HepG2 (cell line): ENCODE measurements at regions not wholly inside any gene's neighbourhood (a gene's known extent, or its start where the extent isn't known, plus 50 kb on each side); places are given as distances from the start of the nearest gene placed in this dataset.
"Not testable (repeated sequence)": the region's sequence is repeated elsewhere in the genome, so short reads cannot be mapped to it uniquely, and the experiment has no call there.

ENCODE experiments used
- ATAC-seq: fragments of 200-7000 bp; cut with Tn5 transposase; 3 replicates; pipeline ENCODE4 v1.9.1; 2020; ENCODE audit warnings: mild to moderate bottlenecking, moderate library complexity
- BruUV-seq: library from RNA; stranded (reverse); fragments of 400-500 nt; replicated peaks from 2 replicates; lab custom pipeline; 2021; lab: Mats Ljungman, UMichigan
- CTCF ChIA-PET: fragments of 300-600 bp; formaldehyde crosslinking; extraction: SDS; loops from one replicate; lab custom pipeline; 2021; ENCODE audit warnings: low total read pairs, inconsistent platforms, low intra/inter-chr PET ratio; lab: Yijun Ruan, JAX
- POLR2A ChIA-PET: fragments of 350-600 bp; sonication (Branson Sonifier 250); formaldehyde crosslinking; loops from one replicate; lab custom pipeline; 2020; ENCODE audit warnings: antibody characterized with exemption, inconsistent platforms; lab: Yijun Ruan, JAX
- DNase-seq: peaks from one replicate; pipeline ENCODE4 v3.0.0-alpha.2; 2015; ENCODE audit warnings: low spot score
- FAIRE-seq: peaks from 3 replicates; lab custom pipeline; 2011; peaks lifted over from hg19 to GRCh38; lab: Jason Lieb, UNC
- H2AFZ ChIP-seq: one replicate; pipeline ENCODE4 v1.6.1; 2011; ENCODE audit warnings: low read length, inconsistent platforms
- H3K27ac ChIP-seq: fragments of 300-600 bp; 3 replicates; pipeline ENCODE4 v1.8.0; 2011; ENCODE audit warnings: mixed run types, mild to moderate bottlenecking, mixed read lengths, low read length, inconsistent platforms; ENCODE audit not compliant: insufficient read depth; ENCODE audit errors: extremely low read length
- H3K27me3 ChIP-seq, 2 experiments: fragments of 200-600 bp in 1 of 2; 2 replicates in 1 of 2; 3 replicates in 1 of 2; pipeline versions ENCODE4 v1.6.0 to v1.8.0; 2011; ENCODE audit warnings: low read length in 2 of 2, mild to moderate bottlenecking in 2 of 2, moderate library complexity in 2 of 2, inconsistent platforms in 1 of 2; ENCODE audit not compliant: insufficient read depth in 2 of 2, control insufficient read depth in 1 of 2
- H3K36me3 ChIP-seq, 2 experiments: fragments of 200-600 bp in 1 of 2; replicated peaks in 1 of 2; 2 replicates in 1 of 2; 3 replicates in 1 of 2; pipeline versions ENCODE4 v1.5.1 to v1.8.0; 2011; ENCODE audit warnings: low read length in 2 of 2, inconsistent platforms in 1 of 2; ENCODE audit not compliant: insufficient read depth in 2 of 2, control insufficient read depth in 1 of 2
- H3K4me1 ChIP-seq: 2 replicates; pipeline ENCODE4 v1.5.1; 2012; ENCODE audit warnings: low read length, inconsistent platforms; ENCODE audit not compliant: insufficient read depth
- H3K4me2 ChIP-seq: 2 replicates; pipeline ENCODE4 v1.6.0; 2011; ENCODE audit warnings: low read depth, low read length, inconsistent platforms
- H3K4me3 ChIP-seq, 3 experiments: fragments of 200-600 bp in 1 of 3; sonication (generic), shearing (Covaris generic) in 1 of 3; replicated peaks in 1 of 3; 2 replicates each; pipeline ENCODE4 v1.5.1; 2011 to 2016; ENCODE audit warnings: low read length in 3 of 3, inconsistent platforms in 2 of 3, low read depth in 2 of 3, mild to moderate bottlenecking in 2 of 3, control low read depth in 1 of 3, mixed read lengths in 1 of 3; ENCODE audit not compliant: insufficient read depth in 1 of 3
- H3K79me2 ChIP-seq: one replicate; pipeline ENCODE4 v1.6.1; 2011; ENCODE audit warnings: low read length, inconsistent platforms; ENCODE audit not compliant: insufficient read depth
- H3K9ac ChIP-seq: 2 replicates; pipeline ENCODE4 v1.6.0; 2011; ENCODE audit warnings: mild to moderate bottlenecking, low read depth, low read length, inconsistent platforms; ENCODE audit not compliant: insufficient read depth
- H3K9me3 ChIP-seq: 2 replicates; pipeline ENCODE4 v1.5.1; 2012; ENCODE audit warnings: mild to moderate bottlenecking, low read length
- H4K20me1 ChIP-seq: 2 replicates; pipeline ENCODE4 v1.6.0; 2011; ENCODE audit warnings: inconsistent platforms, mild to moderate bottlenecking, low read length, moderate library complexity; ENCODE audit not compliant: insufficient read depth
- CREB1 ChIP-seq, 2 experiments: fragments of 450-650 bp in 1 of 2; IDR thresholded peaks; 2 replicates each; pipeline ENCODE4 v1.6.1; 2016 to 2017; ENCODE audit warnings: control low read depth in 1 of 2, mild to moderate bottlenecking in 1 of 2, missing compliant biosample characterization in 1 of 2, missing genetic modification characterization in 1 of 2
- FOSL2 ChIP-seq: sonication (generic); formaldehyde crosslinking; IDR thresholded peaks from 2 replicates; pipeline ENCODE4 v1.4.0; 2020; ENCODE audit warnings: missing genetic modification reagents
- RARA ChIP-seq: IDR thresholded peaks from 2 replicates; pipeline ENCODE4 v1.6.1; 2016; ENCODE audit warnings: missing genetic modification reagents, missing compliant biosample characterization
- WGBS: methylation state at CpG from one replicate; pipeline ENCODE4 v1.1.6; 2017; ENCODE audit warnings: low lambda C conversion rate; 5-methylcytosine and 5-hydroxymethylcytosine counted together
- in situ Hi-C: cut with HindIII; loops from 2 replicates; pipeline ENCODE4 v1.10.0; 2017; ENCODE audit warnings: low pct_unique_long_range_greater_than_20kb; ENCODE audit not compliant: extremely low pct_ligation_motif_present
- intact Hi-C: fragments of 100-400 bp; cut with micrococcal nuclease; formaldehyde crosslinking; loops from one replicate; pipeline ENCODE4 v1.10.0; 2022; ENCODE audit not compliant: unreplicated experiment
- TF ChIP-seq, protein P1 (sequence below): sonication (generic); formaldehyde crosslinking; IDR thresholded peaks from 2 replicates; pipeline ENCODE4 v1.5.1; 2020; ENCODE audit warnings: mild to moderate bottlenecking, missing genetic modification reagents, moderate library complexity

DNA sequence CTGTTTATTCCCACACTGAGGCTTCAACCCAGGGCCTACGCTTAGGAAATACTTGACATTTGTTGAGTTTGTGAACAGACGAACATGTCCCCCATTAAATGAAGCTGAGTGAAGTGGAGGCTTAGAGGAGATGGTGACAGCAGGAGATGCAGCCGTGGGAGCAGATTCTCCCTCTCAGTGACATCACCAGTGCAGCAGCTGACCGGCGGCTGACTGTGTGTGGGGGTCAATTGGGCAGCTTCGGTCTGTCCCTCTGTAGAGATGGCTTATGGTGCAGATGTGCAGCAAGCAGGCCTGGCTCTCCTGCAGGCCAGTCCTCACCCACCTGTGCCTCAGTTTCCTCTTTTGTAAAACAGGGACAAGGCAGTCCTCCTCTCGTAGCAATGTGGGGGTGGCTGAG is 201.8 kb downstream of the RTP5 start:
- FAIRE-seq; in situ Hi-C loops; H3K9ac ChIP-seq; H4K20me1 ChIP-seq; BruUV-seq; CTCF ChIA-PET; H3K4me3 ChIP-seq; DNase-seq; H3K4me2 ChIP-seq; H3K9me3 ChIP-seq; H3K36me3 ChIP-seq; H2AFZ ChIP-seq; intact Hi-C loops; ATAC-seq; H3K79me2 ChIP-seq; H3K27me3 ChIP-seq; TF ChIP-seq CREB1 (CRISPR knock-in tag; IDR thresholded peaks at IDR 0.05): not testable (repeated sequence)
- WGBS, result 93% methylated on average over 7 of the region's 7 CpGs
- H3K27ac ChIP-seq, result peak overlapping the region; percentile 76
- POLR2A ChIA-PET, result interaction anchor here (1.9 kb wide), 1 partner anchor 10 kb away, joined by 10 read pairs; no protein-coding TSS in a partner anchor
- H3K4me1 ChIP-seq, result peaks cover 59% of the 10 kb centered on the region
- TF ChIP-seq FOSL2 (CRISPR knock-in tag) (0 out of 2 replicates have a peak, but pooled peaks have one; percentile 10), CREB1 (IDR thresholded peaks at IDR 0.05) (0 out of 2 replicates have a peak, but pooled peaks have one; percentile 9), RARA (CRISPR knock-in tag) (0 out of 2 replicates have a peak, but pooled peaks have one; percentile 19)
- TF ChIP-seq, protein P1, sequence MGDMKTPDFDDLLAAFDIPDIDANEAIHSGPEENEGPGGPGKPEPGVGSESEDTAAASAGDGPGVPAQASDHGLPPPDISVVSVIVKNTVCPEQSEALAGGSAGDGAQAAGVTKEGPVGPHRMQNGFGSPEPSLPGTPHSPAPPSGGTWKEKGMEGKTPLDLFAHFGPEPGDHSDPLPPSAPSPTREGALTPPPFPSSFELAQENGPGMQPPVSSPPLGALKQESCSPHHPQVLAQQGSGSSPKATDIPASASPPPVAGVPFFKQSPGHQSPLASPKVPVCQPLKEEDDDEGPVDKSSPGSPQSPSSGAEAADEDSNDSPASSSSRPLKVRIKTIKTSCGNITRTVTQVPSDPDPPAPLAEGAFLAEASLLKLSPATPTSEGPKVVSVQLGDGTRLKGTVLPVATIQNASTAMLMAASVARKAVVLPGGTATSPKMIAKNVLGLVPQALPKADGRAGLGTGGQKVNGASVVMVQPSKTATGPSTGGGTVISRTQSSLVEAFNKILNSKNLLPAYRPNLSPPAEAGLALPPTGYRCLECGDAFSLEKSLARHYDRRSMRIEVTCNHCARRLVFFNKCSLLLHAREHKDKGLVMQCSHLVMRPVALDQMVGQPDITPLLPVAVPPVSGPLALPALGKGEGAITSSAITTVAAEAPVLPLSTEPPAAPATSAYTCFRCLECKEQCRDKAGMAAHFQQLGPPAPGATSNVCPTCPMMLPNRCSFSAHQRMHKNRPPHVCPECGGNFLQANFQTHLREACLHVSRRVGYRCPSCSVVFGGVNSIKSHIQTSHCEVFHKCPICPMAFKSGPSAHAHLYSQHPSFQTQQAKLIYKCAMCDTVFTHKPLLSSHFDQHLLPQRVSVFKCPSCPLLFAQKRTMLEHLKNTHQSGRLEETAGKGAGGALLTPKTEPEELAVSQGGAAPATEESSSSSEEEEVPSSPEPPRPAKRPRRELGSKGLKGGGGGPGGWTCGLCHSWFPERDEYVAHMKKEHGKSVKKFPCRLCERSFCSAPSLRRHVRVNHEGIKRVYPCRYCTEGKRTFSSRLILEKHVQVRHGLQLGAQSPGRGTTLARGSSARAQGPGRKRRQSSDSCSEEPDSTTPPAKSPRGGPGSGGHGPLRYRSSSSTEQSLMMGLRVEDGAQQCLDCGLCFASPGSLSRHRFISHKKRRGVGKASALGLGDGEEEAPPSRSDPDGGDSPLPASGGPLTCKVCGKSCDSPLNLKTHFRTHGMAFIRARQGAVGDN, result 0 out of 2 replicates have a peak, but pooled peaks have one; percentile 23

DNA sequence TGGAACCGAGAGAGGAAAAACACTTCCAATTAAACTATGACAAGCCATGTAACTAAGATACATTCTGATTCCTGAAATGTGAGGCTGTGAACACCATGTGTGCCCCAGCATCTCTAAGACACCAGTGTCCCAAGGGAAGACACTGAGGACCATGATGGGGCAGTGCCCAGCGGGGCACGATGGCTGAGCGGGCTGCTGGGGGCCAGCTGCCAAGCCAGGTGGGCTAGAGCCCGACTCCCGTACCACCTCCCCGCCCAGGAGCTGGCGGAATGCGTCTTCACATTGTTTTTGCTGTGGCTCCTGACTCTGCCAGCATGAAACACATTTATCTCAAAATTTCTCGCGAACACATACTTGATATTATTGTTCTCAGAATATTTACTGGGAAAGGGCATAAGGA is 202.4 kb downstream of the RTP5 start:
- H3K4me2 ChIP-seq, H4K20me1 ChIP-seq, H2AFZ ChIP-seq, H3K27ac ChIP-seq, H3K9ac ChIP-seq, CTCF ChIA-PET, DNase-seq, in situ Hi-C loops, H3K9me3 ChIP-seq, ATAC-seq, intact Hi-C loops, BruUV-seq, H3K27me3 ChIP-seq, FAIRE-seq, H3K4me3 ChIP-seq, H3K36me3 ChIP-seq, H3K79me2 ChIP-seq: not testable (repeated sequence)
- H3K4me1 ChIP-seq, result peaks cover 59% of the 10 kb centered on the region
- POLR2A ChIA-PET, result interaction anchor here (1.9 kb wide), 1 partner anchor 9 kb away, joined by 10 read pairs; no protein-coding TSS in a partner anchor
- WGBS, result 90% methylated on average over 11 of the region's 11 CpGs
